OCI-LY1 (cell line): ENCODE measurements at regions not wholly inside any gene's neighbourhood (a gene's known extent, or its start where the extent isn't known, plus 50 kb on each side); places are given as distances from the start of the nearest gene placed in this dataset.

Experiments used
- H2AFZ ChIP-seq: fragments of 200-600 bp; sonication (generic), shearing (Covaris generic); 2 replicates; pipeline ENCODE4 v1.6.0; 2014; ENCODE audit warnings: antibody characterized with exemption, mild to moderate bottlenecking, low read length
- H3F3A ChIP-seq: fragments of 200-600 bp; sonication (generic), shearing (Covaris generic); 2 replicates; pipeline ENCODE4 v1.6.0; 2014; ENCODE audit warnings: mild to moderate bottlenecking, antibody characterized with exemption, low read length, moderate library complexity; ENCODE audit not compliant: insufficient read depth
- H3K27ac ChIP-seq: fragments of 200-600 bp; sonication (generic); 2 replicates; pipeline ENCODE4 v1.5.1; 2014; ENCODE audit warnings: low read length, mixed run types, mild to moderate bottlenecking, low read depth; ENCODE audit not compliant: poor library complexity, severe bottlenecking
- H3K27me3 ChIP-seq: fragments of 200-600 bp; sonication (generic); 2 replicates; pipeline ENCODE4 v1.6.0; 2014; ENCODE audit warnings: antibody characterized with exemption, mild to moderate bottlenecking, low read length, moderate library complexity; ENCODE audit not compliant: insufficient read depth
- H3K36me3 ChIP-seq: fragments of 200-600 bp; sonication (generic); 2 replicates; pipeline ENCODE4 v1.6.1; 2014; ENCODE audit warnings: mild to moderate bottlenecking, antibody characterized with exemption, low read length, moderate library complexity, mixed read lengths; ENCODE audit not compliant: insufficient read depth
- H3K4me1 ChIP-seq: fragments of 200-600 bp; sonication (generic); 2 replicates; pipeline ENCODE4 v1.5.1; 2014; ENCODE audit warnings: mild to moderate bottlenecking, low read length, moderate library complexity; ENCODE audit not compliant: insufficient read depth, severe bottlenecking
- H3K4me2 ChIP-seq: fragments of 200-600 bp; sonication (generic), shearing (Covaris generic); 2 replicates; pipeline ENCODE4 v1.6.1; 2014; ENCODE audit warnings: low read length
- H3K4me3 ChIP-seq: fragments of 200-600 bp; sonication (generic); 2 replicates; pipeline ENCODE4 v1.5.1; 2014; ENCODE audit warnings: low read length, low read depth, mild to moderate bottlenecking, mixed read lengths; ENCODE audit not compliant: poor library complexity, severe bottlenecking
- H3K79me2 ChIP-seq: fragments of 200-600 bp; shearing (Covaris generic); 2 replicates; pipeline ENCODE4 v1.6.1; 2016; ENCODE audit warnings: mixed run types, low read length, mixed read lengths; ENCODE audit not compliant: insufficient read depth
- H3K9ac ChIP-seq: fragments of 200-600 bp; sonication (generic), shearing (Covaris generic); 2 replicates; pipeline ENCODE4 v1.6.1; 2014; ENCODE audit warnings: mild to moderate bottlenecking, low read length, mixed read lengths
- H3K9me2 ChIP-seq: fragments of 200-600 bp; sonication (generic), shearing (Covaris generic); 2 replicates; pipeline ENCODE4 v1.6.1; 2014; ENCODE audit warnings: low read depth, mild to moderate bottlenecking, low read length, mixed read lengths
- H3K9me3 ChIP-seq: fragments of 200-600 bp; shearing (Covaris generic); 2 replicates; pipeline ENCODE4 v1.6.1; 2014; ENCODE audit warnings: low read length, mixed read lengths
- H4K20me1 ChIP-seq: fragments of 200-600 bp; sonication (generic), shearing (Covaris generic); 2 replicates; pipeline ENCODE4 v1.6.0; 2016; ENCODE audit warnings: mild to moderate bottlenecking, low read length; ENCODE audit not compliant: insufficient read depth
- CTCF ChIP-seq: fragments of 200-600 bp; sonication (generic), shearing (Covaris generic); IDR thresholded peaks from 2 replicates; pipeline ENCODE4 v1.5.1; 2017; ENCODE audit warnings: mild to moderate bottlenecking, antibody characterized with exemption, low read length, moderate library complexity, mixed read lengths
- EZH2 ChIP-seq: fragments of 200-600 bp; sonication (generic), shearing (Covaris generic); IDR thresholded peaks from 2 replicates; pipeline ENCODE4 v1.8.0; 2017; ENCODE audit warnings: borderline replicate concordance, mixed run types, mild to moderate bottlenecking, antibody characterized with exemption, low read length, moderate library complexity, mixed read lengths

GRCh38 chr18:46343456-46343855 is 239.3 kb downstream of the HAUS1 start:
- Histone ChIP-seq H3K27ac (no peak overlapping the region), H3K9ac (no peak overlapping the region), H3K4me3 (no peak overlapping the region)

GRCh38 chr18:46343931-46344372 is 239.8 kb downstream of the HAUS1 start:
- no peak overlapping the region for H2AFZ ChIP-seq
- H3K27ac ChIP-seq: no peak overlapping the region
- no peak overlapping the region for H3K4me2 ChIP-seq
- no peak for TF ChIP-seq CTCF
- no peak for TF ChIP-seq EZH2
- no peaks in the 10 kb centered on the region for H3K4me1 ChIP-seq
- H3K27me3 ChIP-seq: no peaks in the 10 kb centered on the region
- no peaks in the 10 kb centered on the region for H3K9me3 ChIP-seq
- H3K9ac ChIP-seq: no peak overlapping the region
- H3K9me2 ChIP-seq: no peaks in the 10 kb centered on the region
- H3F3A ChIP-seq: no peaks in the 10 kb centered on the region
- no peaks in the 10 kb centered on the region for H3K79me2 ChIP-seq
- no peaks in the 10 kb centered on the region for H4K20me1 ChIP-seq
- no peak overlapping the region for H3K4me3 ChIP-seq
- no peaks in the 10 kb centered on the region for H3K36me3 ChIP-seq

More at GRCh38 chr18:46343456-46343855, 239.3 kb downstream of the HAUS1 start:
- Histone ChIP-seq H3F3A (no peaks in the 10 kb centered on the region), H3K4me2 (no peak overlapping the region), H3K4me1 (no peaks in the 10 kb centered on the region), H3K9me3 (no peaks in the 10 kb centered on the region), H3K36me3 (no peaks in the 10 kb centered on the region), H3K9me2 (no peaks in the 10 kb centered on the region), H3K79me2 (no peaks in the 10 kb centered on the region), H3K27me3 (no peaks in the 10 kb centered on the region), H2AFZ (no peak overlapping the region), H4K20me1 (no peaks in the 10 kb centered on the region)
- TF ChIP-seq EZH2 (no peak), CTCF (no peak)

GRCh38 chr18:46344416-46345180 is 240.4 kb downstream of the HAUS1 start:
- H3K9me3 ChIP-seq: no peaks in the 10 kb centered on the region
- no peak overlapping the region for H3K4me3 ChIP-seq
- no peaks in the 10 kb centered on the region for H4K20me1 ChIP-seq
- TF ChIP-seq CTCF (no peak), EZH2 (no peak)
- no peak overlapping the region for H3K27ac ChIP-seq
- H3K4me2 ChIP-seq: no peak overlapping the region
- no peak overlapping the region for H3K9ac ChIP-seq
- no peak overlapping the region for H2AFZ ChIP-seq
- no peaks in the 10 kb centered on the region for H3F3A ChIP-seq
- no peaks in the 10 kb centered on the region for H3K79me2 ChIP-seq
- H3K9me2 ChIP-seq: no peaks in the 10 kb centered on the region
- no peaks in the 10 kb centered on the region for H3K4me1 ChIP-seq
- H3K27me3 ChIP-seq: no peaks in the 10 kb centered on the region
- no peaks in the 10 kb centered on the region for H3K36me3 ChIP-seq
